Nephron progenitor cell (in vitro differentiated cells): ENCODE measurements at regions not wholly inside any gene's neighbourhood (a gene's known extent, or its start where the extent isn't known, plus 50 kb on each side); places are given as distances from the start of the nearest gene placed in this dataset.
A peak's percentile ranks its signal among the peaks of the same experiment; 100 is the strongest.

ENCODE experiments used
- DNase-seq: peaks from one replicate; pipeline ENCODE4 v3.0.0; 2021
- H3K27ac Mint-ChIP-seq: 2 replicates; pipeline ENCODE4 v1.8.0; 2021; ENCODE audit warnings: mild to moderate bottlenecking, moderate library complexity, mixed read lengths
- H3K27me3 Mint-ChIP-seq: 2 replicates; pipeline ENCODE4 v1.8.0; 2021; ENCODE audit warnings: mild to moderate bottlenecking, low read depth, mixed read lengths; ENCODE audit not compliant: poor library complexity
- H3K36me3 Mint-ChIP-seq: 2 replicates; pipeline ENCODE4 v1.8.0; 2021; ENCODE audit warnings: low read depth, mixed read lengths
- H3K4me1 Mint-ChIP-seq: 2 replicates; pipeline ENCODE4 v1.8.0; 2021; ENCODE audit warnings: mixed read lengths
- H3K4me3 Mint-ChIP-seq: 2 replicates; pipeline ENCODE4 v1.8.0; 2021; ENCODE audit warnings: mild to moderate bottlenecking, moderate library complexity, mixed read lengths
- H3K9me3 Mint-ChIP-seq: 2 replicates; pipeline ENCODE4 v1.8.0; 2021; ENCODE audit warnings: mild to moderate bottlenecking, moderate library complexity, mixed read lengths
- TF ChIP-seq, protein P1 (sequence below): fragments of 200-600 bp; sonication (generic); IDR thresholded peaks from 2 replicates; pipeline ENCODE4 v1.5.0; 2021; ENCODE audit warnings: antibody characterized with exemption

DNA sequence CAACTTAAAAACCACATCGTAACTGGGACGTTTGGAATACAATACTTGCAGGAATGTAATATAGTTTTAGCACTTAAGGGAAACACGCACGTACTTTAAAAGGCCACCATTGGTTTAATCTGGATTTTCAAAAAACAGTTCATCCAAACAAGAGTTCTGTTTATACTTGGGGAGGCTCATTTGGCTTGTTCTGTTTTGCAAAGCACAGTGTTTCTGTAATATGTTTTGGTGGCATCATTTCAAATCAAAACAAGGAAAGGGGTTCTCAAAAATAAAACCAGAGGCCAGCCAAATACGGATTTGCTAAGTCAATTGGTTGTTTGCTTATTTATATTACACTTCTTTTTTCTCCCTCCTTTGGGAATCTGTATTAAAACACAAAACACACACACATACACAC, 656.1 kb upstream of the SOX9 start:
- Mint-ChIP-seq H3K9me3 (peaks cover 7% of the 10 kb centered on the region), H3K4me3 (no peak overlapping the region), H3K36me3 (peaks cover 4% of the 10 kb centered on the region), H3K27ac (no peak overlapping the region), H3K27me3 (no peaks in the 10 kb centered on the region), H3K4me1 (peaks cover 10% of the 10 kb centered on the region)
- TF ChIP-seq, protein P1, sequence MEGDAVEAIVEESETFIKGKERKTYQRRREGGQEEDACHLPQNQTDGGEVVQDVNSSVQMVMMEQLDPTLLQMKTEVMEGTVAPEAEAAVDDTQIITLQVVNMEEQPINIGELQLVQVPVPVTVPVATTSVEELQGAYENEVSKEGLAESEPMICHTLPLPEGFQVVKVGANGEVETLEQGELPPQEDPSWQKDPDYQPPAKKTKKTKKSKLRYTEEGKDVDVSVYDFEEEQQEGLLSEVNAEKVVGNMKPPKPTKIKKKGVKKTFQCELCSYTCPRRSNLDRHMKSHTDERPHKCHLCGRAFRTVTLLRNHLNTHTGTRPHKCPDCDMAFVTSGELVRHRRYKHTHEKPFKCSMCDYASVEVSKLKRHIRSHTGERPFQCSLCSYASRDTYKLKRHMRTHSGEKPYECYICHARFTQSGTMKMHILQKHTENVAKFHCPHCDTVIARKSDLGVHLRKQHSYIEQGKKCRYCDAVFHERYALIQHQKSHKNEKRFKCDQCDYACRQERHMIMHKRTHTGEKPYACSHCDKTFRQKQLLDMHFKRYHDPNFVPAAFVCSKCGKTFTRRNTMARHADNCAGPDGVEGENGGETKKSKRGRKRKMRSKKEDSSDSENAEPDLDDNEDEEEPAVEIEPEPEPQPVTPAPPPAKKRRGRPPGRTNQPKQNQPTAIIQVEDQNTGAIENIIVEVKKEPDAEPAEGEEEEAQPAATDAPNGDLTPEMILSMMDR = no peak
- DNase-seq = no peak

DNA sequence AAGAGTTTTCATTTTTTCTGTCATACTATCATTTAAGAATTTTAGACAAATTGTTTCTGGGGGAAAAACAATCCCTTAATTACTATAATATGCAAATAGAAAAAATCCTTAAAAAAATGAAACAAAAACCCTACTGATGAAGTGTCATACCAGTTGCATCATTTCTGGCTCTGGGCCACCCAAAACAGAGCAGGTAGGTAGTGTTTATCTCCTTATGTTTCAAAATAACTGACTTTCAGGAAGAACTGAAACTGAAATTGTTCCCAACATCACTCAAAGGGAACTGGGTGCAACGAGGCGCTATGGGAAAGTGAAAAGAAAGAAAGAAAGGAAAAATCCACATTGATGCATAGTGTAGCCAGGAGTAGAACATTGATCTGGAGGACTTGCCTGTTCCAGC, 653.1 kb upstream of the SOX9 start:
- Mint-ChIP-seq H3K27me3 (peaks cover 9% of the 10 kb centered on the region), H3K36me3 (peaks cover 3% of the 10 kb centered on the region), H3K9me3 (peaks cover 4% of the 10 kb centered on the region), H3K27ac (no peak overlapping the region), H3K4me3 (no peak overlapping the region), H3K4me1 (no peaks in the 10 kb centered on the region)
- no peak for DNase-seq
- TF ChIP-seq, protein P1 = no peak

DNA sequence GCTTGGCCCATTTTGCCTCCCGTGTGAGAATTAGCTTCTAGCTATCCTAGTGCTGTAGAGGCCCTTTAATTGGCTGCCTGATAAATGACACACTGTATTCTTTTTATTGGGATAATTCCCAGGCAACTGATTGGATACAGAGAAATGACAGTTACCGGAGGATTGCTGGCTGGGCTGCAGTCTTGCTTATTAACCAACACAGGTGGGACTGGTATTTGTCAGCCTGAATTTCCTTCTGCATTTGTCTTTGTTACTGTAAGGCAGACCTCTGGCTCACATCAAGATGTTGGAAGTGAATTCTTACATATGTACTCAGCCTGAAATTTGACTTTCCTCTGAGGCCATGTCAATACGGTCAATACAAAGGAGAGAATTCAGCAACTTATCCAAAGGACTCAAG, 650.8 kb upstream of the SOX9 start:
- H3K4me3 Mint-ChIP-seq = no peak overlapping the region
- peaks cover 13% of the 10 kb centered on the region for H3K27me3 Mint-ChIP-seq
- TF ChIP-seq, protein P1 = no peak
- H3K36me3 Mint-ChIP-seq = no peaks in the 10 kb centered on the region
- DNase-seq = no peak
- no peaks in the 10 kb centered on the region for H3K4me1 Mint-ChIP-seq
- no peaks in the 10 kb centered on the region for H3K9me3 Mint-ChIP-seq
- no peak overlapping the region for H3K27ac Mint-ChIP-seq

DNA sequence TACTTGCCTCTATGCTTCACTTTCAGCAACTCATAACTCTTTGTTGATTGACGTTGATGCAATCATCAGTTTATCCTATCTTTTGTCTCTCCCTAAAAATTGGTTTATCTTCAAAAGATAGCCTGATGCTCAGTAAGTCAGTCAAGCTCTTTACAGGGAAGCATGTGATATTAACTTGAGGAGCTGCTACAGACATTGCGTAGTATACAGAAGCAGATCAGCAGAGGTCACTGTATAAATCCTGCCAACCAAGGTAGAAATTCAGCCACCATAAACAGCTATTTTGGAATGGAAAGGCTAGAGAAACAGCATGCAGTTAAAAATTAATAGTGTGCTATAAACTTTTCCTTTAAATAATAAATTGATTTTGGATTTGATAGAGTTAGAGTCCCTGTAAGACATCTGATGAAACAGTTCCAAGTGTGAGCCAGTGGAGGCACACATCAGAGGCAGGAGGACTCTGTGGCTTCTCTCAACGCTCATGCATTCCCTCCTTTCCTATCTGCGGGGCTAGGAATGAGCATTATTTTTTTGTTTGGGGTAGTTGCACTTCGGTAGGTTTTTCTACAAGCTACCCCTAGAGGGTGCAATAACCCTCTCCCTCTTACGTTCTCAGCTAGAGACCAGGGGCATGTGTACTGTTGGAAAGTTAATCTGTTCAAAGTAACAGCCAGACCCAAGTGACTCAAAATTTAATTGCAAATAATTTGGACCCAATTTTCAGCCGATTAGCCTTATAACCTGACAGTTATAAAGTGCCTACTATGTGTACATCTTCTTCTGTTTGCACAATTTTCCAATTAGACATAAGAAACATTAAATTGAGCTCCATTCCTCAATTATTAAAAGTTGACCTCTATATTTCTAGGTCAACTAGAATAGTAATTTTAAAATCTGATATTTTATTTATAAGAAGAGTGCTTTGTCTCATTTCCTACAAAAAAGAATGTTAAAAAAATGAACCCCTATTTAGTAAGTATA, 647.7 kb upstream of the SOX9 start:
- Mint-ChIP-seq H3K9me3 (no peaks in the 10 kb centered on the region), H3K36me3 (no peaks in the 10 kb centered on the region), H3K27me3 (peaks cover 15% of the 10 kb centered on the region), H3K27ac (no peak overlapping the region), H3K4me1 (peaks cover 2% of the 10 kb centered on the region), H3K4me3 (no peak overlapping the region)
- TF ChIP-seq, protein P1 = peak; percentile 71
- DNase-seq = peak; percentile 11

DNA sequence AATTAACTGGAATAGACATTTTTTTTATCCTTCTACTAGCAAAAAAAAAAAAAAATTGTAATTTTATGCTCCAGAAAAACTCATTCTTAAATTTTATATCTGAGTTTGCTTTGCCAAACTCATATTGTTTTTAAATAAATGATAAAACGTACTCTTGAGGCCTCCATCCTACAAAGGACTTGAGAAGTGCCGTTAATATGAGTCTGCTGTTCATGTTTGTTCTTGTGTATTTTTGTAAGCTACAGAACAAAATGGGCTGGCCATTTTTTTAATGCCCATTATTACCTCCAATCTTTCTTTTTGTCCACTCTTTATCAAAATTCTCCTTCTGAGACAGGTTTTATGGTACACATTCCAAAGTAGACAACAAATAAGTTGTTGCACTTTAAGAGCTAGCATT, 643.5 kb upstream of the SOX9 start:
- Mint-ChIP-seq H3K4me1 (peaks cover 4% of the 10 kb centered on the region), H3K9me3 (no peaks in the 10 kb centered on the region), H3K36me3 (no peaks in the 10 kb centered on the region), H3K27me3 (peaks cover 9% of the 10 kb centered on the region), H3K4me3 (no peak overlapping the region), H3K27ac (no peak overlapping the region)
- DNase-seq = no peak
- TF ChIP-seq, protein P1 = no peak

DNA sequence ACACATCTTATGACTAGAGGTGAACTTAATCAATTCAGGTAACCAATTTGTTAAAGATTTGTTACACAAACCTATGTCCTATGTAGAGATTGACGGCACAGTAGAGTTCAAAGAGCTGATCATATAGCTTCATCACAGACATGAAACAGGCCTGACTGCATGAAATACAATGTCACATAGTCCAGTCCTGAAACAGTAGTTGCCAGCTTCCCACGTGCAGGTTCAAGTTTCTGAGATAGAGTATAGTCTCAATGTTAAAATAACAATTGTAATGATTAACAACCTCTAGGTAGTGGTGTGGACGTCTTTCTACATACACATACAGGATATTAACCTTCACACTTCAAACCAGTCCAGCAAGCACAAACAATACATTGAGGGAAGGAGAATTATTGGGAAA, 640.7 kb upstream of the SOX9 start:
- no peak for DNase-seq
- H3K27ac Mint-ChIP-seq = no peak overlapping the region
- peaks cover 10% of the 10 kb centered on the region for H3K4me1 Mint-ChIP-seq
- TF ChIP-seq, protein P1 = no peak
- no peaks in the 10 kb centered on the region for H3K36me3 Mint-ChIP-seq
- no peak overlapping the region for H3K4me3 Mint-ChIP-seq
- H3K27me3 Mint-ChIP-seq = peaks cover 5% of the 10 kb centered on the region
- H3K9me3 Mint-ChIP-seq = no peaks in the 10 kb centered on the region
